MM.1S (cell line): ENCODE measurements at regions not wholly inside any gene's neighbourhood (a gene's known extent, or its start where the extent isn't known, plus 50 kb on each side); places are given as distances from the start of the nearest gene placed in this dataset.

ENCODE experiments used
- DNase-seq: peaks from one replicate; pipeline ENCODE4 v3.0.0-alpha.2; 2015
- H2AFZ ChIP-seq: fragments of 300-600 bp; sonication (generic); 2 replicates; pipeline ENCODE4 v1.6.0; 2016; ENCODE audit warnings: antibody characterized with exemption, low read length
- H3F3A ChIP-seq: fragments of 300-600 bp; sonication (generic); 2 replicates; pipeline ENCODE4 v1.6.1; 2016; ENCODE audit warnings: mild to moderate bottlenecking, antibody characterized with exemption, low read length, moderate library complexity, mixed read lengths; ENCODE audit not compliant: insufficient read depth
- H3K27ac ChIP-seq: fragments of 300-600 bp; sonication (generic); 2 replicates; pipeline ENCODE4 v1.5.1; 2016; ENCODE audit warnings: mild to moderate bottlenecking, low read length
- H3K27me3 ChIP-seq: fragments of 300-600 bp; sonication (generic); replicated peaks from 2 replicates; pipeline ENCODE4 v1.6.0; 2016; ENCODE audit warnings: low read length; ENCODE audit not compliant: insufficient read depth
- H3K36me3 ChIP-seq: fragments of 300-600 bp; sonication (generic); replicated peaks from 2 replicates; pipeline ENCODE4 v1.6.1; 2016; ENCODE audit warnings: mild to moderate bottlenecking, low read length, mixed read lengths; ENCODE audit not compliant: insufficient read depth
- H3K4me1 ChIP-seq: fragments of 300-600 bp; sonication (generic); 2 replicates; pipeline ENCODE4 v1.6.1; 2016; ENCODE audit warnings: low read length, mixed read lengths
- H3K4me2 ChIP-seq: fragments of 300-600 bp; sonication (generic); 2 replicates; pipeline ENCODE4 v1.6.0; 2016; ENCODE audit warnings: low read depth, low read length
- H3K4me3 ChIP-seq: fragments of 300-600 bp; sonication (generic); 2 replicates; pipeline ENCODE4 v1.5.1; 2016; ENCODE audit warnings: low read length, mixed read lengths
- H3K79me2 ChIP-seq: fragments of 300-600 bp; sonication (generic); 2 replicates; pipeline ENCODE4 v1.6.1; 2016; ENCODE audit warnings: mixed run types, low read length, mixed read lengths
- H3K9ac ChIP-seq: fragments of 300-600 bp; sonication (generic); 2 replicates; pipeline ENCODE4 v1.6.1; 2016; ENCODE audit warnings: low read length, mixed read lengths
- H3K9me2 ChIP-seq: fragments of 300-600 bp; sonication (generic); replicated peaks from 2 replicates; pipeline ENCODE4 v1.6.1; 2016; ENCODE audit warnings: mild to moderate bottlenecking, low read length, mixed read lengths; ENCODE audit not compliant: insufficient read depth
- H3K9me3 ChIP-seq: fragments of 300-600 bp; sonication (generic); replicated peaks from 2 replicates; pipeline ENCODE4 v1.6.1; 2016; ENCODE audit warnings: mild to moderate bottlenecking, low read length, mixed read lengths; ENCODE audit not compliant: insufficient read depth
- H4K20me1 ChIP-seq: fragments of 300-600 bp; sonication (generic); 2 replicates; pipeline ENCODE4 v1.6.1; 2016; ENCODE audit warnings: mild to moderate bottlenecking, low read length, moderate library complexity, mixed read lengths; ENCODE audit not compliant: insufficient read depth
- EZH2 ChIP-seq: fragments of 300-600 bp; sonication (generic); optimal IDR thresholded peaks from 2 replicates; pipeline ENCODE3; 2017; ENCODE audit warnings: low read depth, mild to moderate bottlenecking, antibody characterized with exemption, low read length, mixed read lengths
- EZH2phosphoT487 ChIP-seq: fragments of 300-600 bp; sonication (generic); IDR thresholded peaks from 2 replicates; pipeline ENCODE4 v1.6.1; 2018; ENCODE audit warnings: antibody characterized with exemption, low read length
- TF ChIP-seq, protein P1 (sequence below): fragments of 300-600 bp; sonication (generic); IDR thresholded peaks from 2 replicates; pipeline ENCODE4 v1.5.1; 2016; ENCODE audit warnings: antibody characterized with exemption, low read length, mixed read lengths

DNA sequence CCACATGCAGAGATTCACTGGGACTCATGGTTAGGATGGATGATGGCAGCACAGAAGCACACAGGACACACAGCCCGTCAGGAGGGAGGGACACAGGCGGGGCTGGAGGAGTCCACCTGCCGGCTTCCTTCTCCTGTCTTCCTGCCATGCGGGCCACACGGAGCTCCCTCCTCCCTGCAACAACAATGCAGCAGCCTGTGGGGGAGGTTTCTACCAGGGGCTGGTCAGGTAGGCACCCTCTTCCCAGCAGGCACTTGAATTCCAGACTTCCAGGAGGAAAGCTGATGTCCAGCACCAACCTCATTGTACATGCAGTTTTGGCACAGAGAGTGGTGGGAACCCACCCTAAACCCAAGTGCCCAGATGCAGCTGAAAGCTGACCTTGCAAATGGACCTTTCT, 341.2 kb downstream of the GLRX3 start:
- Histone ChIP-seq H3K36me3 (no peaks in the 10 kb centered on the region), H3K9ac (no peak overlapping the region), H3F3A (no peaks in the 10 kb centered on the region), H3K4me1 (no peaks in the 10 kb centered on the region), H4K20me1 (no peaks in the 10 kb centered on the region), H3K79me2 (no peaks in the 10 kb centered on the region), H3K9me3 (no peaks in the 10 kb centered on the region), H3K27ac (no peak overlapping the region), H2AFZ (no peak overlapping the region), H3K27me3 (no peaks in the 10 kb centered on the region), H3K4me3 (no peak overlapping the region), H3K4me2 (no peak overlapping the region), H3K9me2 (no peaks in the 10 kb centered on the region)
- DNase-seq = no peak
- TF ChIP-seq, protein P1, sequence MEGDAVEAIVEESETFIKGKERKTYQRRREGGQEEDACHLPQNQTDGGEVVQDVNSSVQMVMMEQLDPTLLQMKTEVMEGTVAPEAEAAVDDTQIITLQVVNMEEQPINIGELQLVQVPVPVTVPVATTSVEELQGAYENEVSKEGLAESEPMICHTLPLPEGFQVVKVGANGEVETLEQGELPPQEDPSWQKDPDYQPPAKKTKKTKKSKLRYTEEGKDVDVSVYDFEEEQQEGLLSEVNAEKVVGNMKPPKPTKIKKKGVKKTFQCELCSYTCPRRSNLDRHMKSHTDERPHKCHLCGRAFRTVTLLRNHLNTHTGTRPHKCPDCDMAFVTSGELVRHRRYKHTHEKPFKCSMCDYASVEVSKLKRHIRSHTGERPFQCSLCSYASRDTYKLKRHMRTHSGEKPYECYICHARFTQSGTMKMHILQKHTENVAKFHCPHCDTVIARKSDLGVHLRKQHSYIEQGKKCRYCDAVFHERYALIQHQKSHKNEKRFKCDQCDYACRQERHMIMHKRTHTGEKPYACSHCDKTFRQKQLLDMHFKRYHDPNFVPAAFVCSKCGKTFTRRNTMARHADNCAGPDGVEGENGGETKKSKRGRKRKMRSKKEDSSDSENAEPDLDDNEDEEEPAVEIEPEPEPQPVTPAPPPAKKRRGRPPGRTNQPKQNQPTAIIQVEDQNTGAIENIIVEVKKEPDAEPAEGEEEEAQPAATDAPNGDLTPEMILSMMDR = no peak
- TF ChIP-seq EZH2 (no peak), EZH2phosphoT487 (no peak)

DNA sequence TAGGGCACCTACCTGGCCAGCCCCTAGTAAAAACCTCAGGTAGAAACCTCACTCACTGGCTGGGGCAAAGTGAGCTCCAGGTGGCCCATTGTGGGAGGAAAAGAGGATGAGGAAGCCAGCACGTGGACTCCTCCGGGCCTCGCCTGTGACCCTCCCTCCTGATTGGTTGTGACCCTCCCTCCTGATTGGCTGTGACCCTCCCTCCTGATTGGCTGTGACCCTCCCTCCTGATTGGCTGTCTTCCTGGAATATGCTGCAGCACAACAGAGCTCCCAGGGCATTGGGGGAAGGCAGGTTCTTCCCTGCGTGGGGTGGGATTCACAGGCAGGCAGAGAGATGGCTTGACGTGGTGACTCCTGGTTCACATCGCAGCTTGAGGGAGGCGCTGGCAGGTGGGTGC, 343.0 kb downstream of the GLRX3 start:
- H2AFZ ChIP-seq = no peak overlapping the region
- H3K4me3 ChIP-seq = no peak overlapping the region
- H3K27ac ChIP-seq = no peak overlapping the region
- H3K79me2 ChIP-seq = no peaks in the 10 kb centered on the region
- no peaks in the 10 kb centered on the region for H4K20me1 ChIP-seq
- no peaks in the 10 kb centered on the region for H3K4me1 ChIP-seq
- no peaks in the 10 kb centered on the region for H3K27me3 ChIP-seq
- no peak overlapping the region for H3K4me2 ChIP-seq
- H3K9me3 ChIP-seq = no peaks in the 10 kb centered on the region
- no peak overlapping the region for H3K9ac ChIP-seq
- TF ChIP-seq EZH2phosphoT487 = no peak
- TF ChIP-seq EZH2 = no peak
- TF ChIP-seq, protein P1 = no peak
- no peaks in the 10 kb centered on the region for H3K9me2 ChIP-seq
- no peaks in the 10 kb centered on the region for H3F3A ChIP-seq
- H3K36me3 ChIP-seq = no peaks in the 10 kb centered on the region
- DNase-seq = no peak

DNA sequence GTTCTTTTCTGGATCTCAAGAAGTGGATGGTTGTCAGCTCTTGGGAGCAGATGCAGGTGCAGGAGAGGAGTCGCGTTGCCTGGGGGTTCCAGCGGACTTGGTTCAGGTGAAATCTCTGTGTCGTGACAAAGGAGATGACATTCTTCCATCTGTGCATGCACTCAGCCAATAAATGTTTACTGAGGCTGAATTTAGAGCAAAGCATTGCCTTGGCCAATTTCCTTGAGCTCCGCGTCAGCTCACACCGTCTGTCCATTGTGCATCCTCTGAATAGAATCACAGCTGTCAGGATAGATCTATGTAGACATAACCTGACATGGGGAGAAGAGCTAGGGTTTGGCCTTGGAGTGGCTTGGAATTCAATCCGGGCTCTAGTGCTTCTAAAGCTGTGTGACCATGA, 343.7 kb downstream of the GLRX3 start:
- Histone ChIP-seq H3K27ac (no peak overlapping the region), H3K9me3 (no peaks in the 10 kb centered on the region), H3K4me3 (no peak overlapping the region), H3K4me1 (no peaks in the 10 kb centered on the region), H3K79me2 (no peaks in the 10 kb centered on the region), H3K9me2 (no peaks in the 10 kb centered on the region), H4K20me1 (no peaks in the 10 kb centered on the region), H3K4me2 (no peak overlapping the region), H3K9ac (no peak overlapping the region), H3K36me3 (no peaks in the 10 kb centered on the region), H3F3A (no peaks in the 10 kb centered on the region), H2AFZ (no peak overlapping the region), H3K27me3 (no peaks in the 10 kb centered on the region)
- no peak for DNase-seq
- TF ChIP-seq EZH2phosphoT487 = no peak
- TF ChIP-seq, protein P1 = no peak
- TF ChIP-seq EZH2 = no peak

DNA sequence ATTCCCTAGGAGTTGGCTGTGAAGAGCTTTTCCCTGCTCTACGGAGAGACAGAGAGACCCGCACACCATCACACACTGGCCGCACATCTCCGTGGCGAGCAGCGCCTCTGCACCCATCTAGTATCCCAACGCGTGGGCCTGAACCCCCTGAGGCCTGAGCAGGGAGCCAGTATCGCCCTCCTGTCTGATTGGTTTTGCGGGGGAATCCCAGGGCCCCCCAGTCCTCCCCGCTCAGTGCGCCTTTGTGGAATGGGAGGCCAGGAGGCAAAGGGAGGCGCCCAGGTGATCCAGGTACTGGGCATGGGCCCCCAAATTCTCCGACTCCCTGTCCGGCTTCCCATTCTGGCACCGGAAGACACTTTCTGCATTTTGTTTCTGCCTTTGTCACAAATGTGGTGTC, 344.3 kb downstream of the GLRX3 start:
- Histone ChIP-seq H3K4me1 (no peaks in the 10 kb centered on the region), H3K9ac (no peak overlapping the region), H2AFZ (no peak overlapping the region), H3K9me2 (no peaks in the 10 kb centered on the region), H3K4me3 (no peak overlapping the region), H4K20me1 (no peaks in the 10 kb centered on the region), H3K27me3 (no peaks in the 10 kb centered on the region), H3K36me3 (no peaks in the 10 kb centered on the region), H3F3A (no peaks in the 10 kb centered on the region), H3K27ac (no peak overlapping the region), H3K79me2 (no peaks in the 10 kb centered on the region), H3K4me2 (no peak overlapping the region), H3K9me3 (no peaks in the 10 kb centered on the region)
- TF ChIP-seq EZH2phosphoT487 (no peak), EZH2 (no peak)
- TF ChIP-seq, protein P1 = no peak
- no peak for DNase-seq
